Bone marrow (tissue), 2 donors: ENCODE measurements at regions not wholly inside any gene's neighbourhood (a gene's known extent, or its start where the extent isn't known, plus 50 kb on each side); places are given as distances from the start of the nearest gene placed in this dataset.
"Not testable (repeated sequence)": the region's sequence is repeated elsewhere in the genome, so short reads cannot be mapped to it uniquely, and the experiment has no call there.

Experiments used
- DNase-seq, 2 donors: peaks; one replicate each; lab custom pipeline; 2025; lab: John Stamatoyannopoulos, UW

- DNase-seq, result no peak
Observed at GRCh38 chr4:31187979-31188378, 467.8 kb downstream of the PCDH7 start.

- no peak for DNase-seq
Observed at GRCh38 chr4:31189938-31190337, 469.8 kb downstream of the PCDH7 start.

DNA sequence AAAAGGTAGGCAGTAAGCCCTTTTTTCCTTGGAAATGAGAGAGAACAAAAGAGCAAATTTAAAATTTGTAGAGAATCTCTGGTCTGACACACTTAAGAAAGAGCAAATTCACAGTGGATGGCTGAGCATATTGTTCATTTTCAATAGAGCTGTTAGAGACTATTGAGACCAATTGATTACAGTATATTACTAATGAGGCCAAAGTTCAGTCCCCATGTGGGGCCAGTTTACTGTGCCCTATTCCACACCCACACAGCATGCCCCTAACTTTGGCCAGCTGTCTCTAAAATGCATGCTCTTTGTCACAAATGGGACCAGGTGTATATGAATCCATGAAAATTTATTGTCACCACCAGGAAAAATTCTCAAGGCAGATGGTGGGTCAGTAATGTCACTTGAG lies 470.5 kb downstream of the PCDH7 start:
- DNase-seq, result no peak

GRCh38 chr4:31192341-31192740 lies 472.2 kb downstream of the PCDH7 start:
- DNase-seq, result no peak

GRCh38 chr4:31193521-31193920 lies 473.4 kb downstream of the PCDH7 start:
- DNase-seq, result no peak

DNA sequence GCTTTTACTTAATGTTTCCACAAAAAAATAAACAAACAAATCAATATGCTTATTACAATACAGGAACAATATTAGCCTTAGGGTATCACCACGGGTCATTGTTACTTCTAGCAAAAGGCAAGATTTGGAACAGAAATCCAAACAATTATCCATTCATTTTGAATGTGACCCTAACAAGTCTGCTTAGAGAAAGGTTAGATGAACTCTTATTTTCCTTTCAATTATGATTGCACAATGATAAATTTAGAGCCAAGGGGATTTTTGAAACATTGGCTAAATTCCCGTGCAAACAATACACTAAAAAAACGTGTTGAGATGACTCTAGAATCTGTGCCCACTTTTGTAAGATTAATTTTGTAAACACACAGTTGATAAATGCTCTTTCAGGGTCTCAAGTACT lies 474.7 kb downstream of the PCDH7 start:
- no peak for DNase-seq

DNA sequence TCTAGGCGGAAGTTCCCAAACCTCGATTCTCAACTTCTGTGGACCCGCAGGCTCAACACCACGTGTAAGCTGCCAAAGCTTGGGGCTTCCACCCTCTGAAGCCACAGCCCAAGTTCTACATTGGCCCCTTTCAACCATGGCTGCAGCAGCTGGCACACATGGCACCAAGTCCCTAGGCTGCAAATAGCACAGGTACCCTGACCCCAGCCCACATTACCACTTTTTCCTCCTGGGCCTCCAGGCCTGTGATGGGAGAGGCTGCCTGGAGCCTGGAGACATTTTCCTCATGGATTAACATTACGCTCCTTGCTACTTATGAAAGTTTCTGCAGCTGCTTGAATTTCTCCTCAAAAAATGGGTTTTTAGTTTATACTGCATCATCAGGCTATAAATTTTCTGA lies 479.5 kb downstream of the PCDH7 start:
- DNase-seq, result no peak

GRCh38 chr4:31202054-31202453 lies 481.9 kb downstream of the PCDH7 start:
- not testable (repeated sequence) for DNase-seq

DNA sequence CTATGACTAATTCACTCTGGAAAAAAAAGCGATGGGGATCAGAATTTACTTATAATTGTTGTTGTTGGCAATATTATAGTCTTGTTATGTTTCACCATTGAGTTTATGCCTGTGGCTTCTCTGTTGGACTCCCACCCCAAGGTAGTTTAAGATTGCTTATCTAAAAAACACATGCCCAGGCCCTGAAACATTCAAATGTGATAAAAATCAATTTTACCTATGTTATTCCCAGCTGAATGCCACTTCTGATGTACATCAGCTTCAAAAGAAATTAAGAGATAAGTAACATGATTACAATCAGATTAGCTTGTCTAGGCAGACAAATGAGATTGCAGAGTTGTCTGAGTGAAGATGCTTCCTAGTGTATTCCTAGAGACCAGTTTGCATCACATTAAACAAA lies 484.7 kb downstream of the PCDH7 start:
- DNase-seq, result no peak

GRCh38 chr4:31220921-31221320 lies 500.8 kb downstream of the PCDH7 start:
- no peak for DNase-seq

- no peak for DNase-seq
Observed at GRCh38 chr4:31228068-31228467, 507.9 kb downstream of the PCDH7 start.

DNA sequence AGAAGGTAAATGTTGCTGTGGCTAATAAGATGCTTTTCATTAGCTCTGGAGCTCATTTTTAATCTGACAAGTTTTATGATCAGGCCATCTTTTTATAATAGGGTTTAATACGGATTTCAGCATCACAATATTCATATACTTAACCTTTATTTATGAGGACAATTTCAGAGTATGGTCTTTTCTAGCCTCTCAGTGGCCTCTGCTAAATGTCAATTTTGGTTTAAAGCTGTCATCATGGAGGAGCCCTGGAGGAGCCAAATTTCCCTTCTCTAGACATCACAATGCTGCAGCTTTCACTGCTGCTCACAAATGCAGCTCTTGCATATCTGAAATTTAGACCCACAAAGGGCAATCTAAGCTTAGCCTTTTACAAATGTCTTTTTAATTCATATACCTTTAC lies 510.4 kb downstream of the PCDH7 start:
- DNase-seq, result no peak

DNA sequence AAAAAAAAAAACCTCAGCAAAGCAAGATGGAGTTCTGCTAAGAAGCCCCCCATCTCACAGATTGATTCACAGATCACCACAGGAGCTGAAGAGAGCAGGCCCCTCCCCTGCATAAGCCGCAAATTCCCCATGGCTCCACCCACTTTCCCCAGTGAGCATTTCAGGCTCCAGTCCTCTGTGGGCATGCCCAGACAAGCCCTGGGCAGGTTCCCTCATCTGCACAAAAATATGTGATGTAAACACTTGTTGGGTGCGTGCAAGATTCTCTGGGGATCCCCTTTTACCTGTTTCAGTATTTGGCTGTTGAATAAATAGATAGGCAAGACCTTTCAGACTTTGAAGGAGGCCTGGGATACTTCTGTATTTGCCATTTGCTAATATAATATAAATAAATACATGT lies 514.3 kb downstream of the PCDH7 start:
- no peak for DNase-seq

DNA sequence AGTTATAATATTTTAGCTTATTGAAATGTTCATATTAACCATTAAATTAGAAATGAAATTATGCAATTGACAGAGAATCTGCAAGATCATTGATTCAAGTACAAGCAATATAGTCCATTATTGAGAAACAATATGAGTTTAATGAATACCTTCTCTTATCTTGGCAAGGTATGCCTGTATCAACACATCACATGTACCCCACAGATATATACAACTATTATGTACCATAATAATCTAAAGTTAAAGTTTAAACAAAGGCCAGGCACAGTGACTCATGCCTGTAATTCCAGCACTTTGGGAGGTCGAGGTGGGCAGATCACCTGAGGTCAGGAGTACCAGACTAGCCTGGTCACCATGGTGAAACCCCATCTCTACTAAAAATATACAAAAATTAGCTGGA lies 514.7 kb downstream of the PCDH7 start:
- DNase-seq, result no peak

- DNase-seq, result no peak
Observed at GRCh38 chr4:31236020-31236638, 516.0 kb downstream of the PCDH7 start.

DNA sequence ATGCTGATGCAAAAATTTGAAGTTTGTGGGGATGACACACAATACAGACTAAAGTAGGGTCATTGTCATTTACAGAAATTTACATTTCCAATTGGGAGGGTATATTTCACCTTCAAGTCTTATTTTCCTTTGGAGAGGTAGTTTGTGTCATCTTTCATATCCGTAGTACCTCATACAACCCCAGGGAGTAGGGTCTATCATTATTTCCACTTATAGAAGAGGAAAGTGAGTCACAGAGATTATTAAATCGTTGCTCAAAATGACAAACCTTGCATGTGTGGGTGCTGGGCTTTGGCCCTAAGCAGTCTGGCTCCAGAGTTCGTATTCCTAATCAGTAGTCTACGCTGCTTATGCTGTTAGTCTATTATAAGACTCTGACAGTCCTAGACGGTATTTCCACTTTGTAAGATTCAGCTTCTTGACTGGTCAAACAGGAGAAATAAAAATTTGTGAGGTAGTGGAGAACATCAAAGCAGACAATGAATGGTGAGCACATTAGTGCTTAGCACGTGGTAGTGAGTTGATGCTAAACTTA lies 516.5 kb downstream of the PCDH7 start:
- no peak for DNase-seq

DNA sequence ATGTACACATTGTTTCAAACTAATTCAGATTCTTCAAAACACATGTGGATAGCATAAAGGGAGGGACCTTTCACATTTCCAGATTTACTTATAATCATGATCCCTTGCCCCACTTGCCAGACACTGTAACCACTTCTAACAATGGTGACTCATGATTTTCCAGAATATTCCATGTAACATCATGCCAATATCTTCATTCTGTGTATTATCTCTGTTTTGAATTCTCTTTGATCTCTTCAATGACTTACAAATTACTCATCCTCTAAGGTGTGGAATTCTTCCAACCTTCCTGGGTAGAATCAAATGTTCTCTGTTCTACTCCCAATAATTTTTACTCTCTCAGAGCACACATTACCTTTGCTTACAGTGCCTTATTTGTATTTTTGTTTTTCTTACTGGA lies 517.1 kb downstream of the PCDH7 start:
- DNase-seq, result no peak

GRCh38 chr4:31239886-31240285 lies 519.7 kb downstream of the PCDH7 start:
- no peak for DNase-seq

DNA sequence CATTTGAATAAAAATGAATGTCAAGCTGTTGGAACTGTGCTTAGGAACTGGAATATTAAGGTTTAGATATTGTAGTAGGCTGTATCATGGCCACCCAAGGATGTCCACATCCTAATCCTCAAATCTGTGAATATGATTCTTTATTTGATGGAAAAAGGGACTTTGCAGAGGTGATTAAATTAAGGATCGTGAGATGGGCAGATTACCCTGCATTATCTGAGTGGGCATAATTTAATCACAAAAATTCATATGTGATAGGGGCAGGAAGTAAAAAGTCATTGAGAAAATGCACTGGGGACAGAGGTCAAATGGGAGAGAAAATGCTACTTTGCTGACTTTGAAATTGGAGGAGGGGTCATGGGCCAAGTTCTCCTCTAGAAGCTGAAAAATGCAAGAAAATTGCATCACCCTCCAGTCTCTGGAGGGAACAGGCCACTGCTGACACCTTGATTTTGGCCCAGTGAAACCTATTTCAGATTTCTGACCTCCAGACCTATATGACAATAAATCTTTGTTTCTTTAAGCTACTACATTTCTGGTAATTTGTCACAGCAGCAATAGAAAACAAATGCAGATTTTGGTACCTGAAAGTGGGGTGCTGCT lies 521.4 kb downstream of the PCDH7 start:
- no peak for DNase-seq

- no peak for DNase-seq
Observed at GRCh38 chr4:31246856-31247255, 526.7 kb downstream of the PCDH7 start.

DNA sequence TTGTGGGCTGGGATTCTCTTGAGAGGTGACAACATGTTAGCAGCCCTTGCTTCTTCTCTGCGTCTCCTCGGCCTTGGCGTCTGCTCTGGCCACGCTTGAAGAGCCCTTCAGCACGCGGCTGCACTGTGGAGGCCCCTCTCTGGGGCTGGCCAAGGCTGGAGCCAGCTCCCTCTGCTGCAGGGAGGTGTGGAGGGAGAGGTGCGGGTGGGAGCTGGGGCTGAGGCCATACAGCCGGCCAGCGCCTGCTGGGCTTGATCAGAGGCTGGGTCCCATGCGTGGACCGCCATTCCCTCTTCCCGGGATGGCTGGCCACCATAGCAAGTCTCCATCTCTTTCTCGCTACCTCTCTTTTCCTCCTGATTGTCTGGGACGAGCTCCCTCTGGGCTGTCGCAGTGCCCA lies 539.0 kb downstream of the PCDH7 start:
- no peak for DNase-seq

DNA sequence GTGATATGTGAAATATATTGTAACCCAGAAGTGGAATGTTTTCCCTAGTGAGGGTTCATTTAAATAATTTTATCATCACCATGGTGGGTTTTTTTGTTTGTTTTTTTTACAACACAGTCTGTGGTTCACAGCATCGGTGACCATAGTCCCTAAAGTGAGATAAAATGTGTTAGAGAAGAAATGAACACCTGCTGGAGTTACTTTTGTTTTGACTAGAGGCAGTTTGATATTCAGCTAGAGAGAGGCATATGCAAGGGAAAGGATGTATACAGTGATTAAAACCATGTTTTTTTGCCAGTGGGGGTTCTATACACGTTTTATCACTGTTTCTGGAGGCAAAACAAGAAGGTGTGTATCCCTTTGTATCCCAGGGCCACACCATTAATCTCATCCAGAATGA lies 541.5 kb downstream of the PCDH7 start:
- no peak for DNase-seq

DNA sequence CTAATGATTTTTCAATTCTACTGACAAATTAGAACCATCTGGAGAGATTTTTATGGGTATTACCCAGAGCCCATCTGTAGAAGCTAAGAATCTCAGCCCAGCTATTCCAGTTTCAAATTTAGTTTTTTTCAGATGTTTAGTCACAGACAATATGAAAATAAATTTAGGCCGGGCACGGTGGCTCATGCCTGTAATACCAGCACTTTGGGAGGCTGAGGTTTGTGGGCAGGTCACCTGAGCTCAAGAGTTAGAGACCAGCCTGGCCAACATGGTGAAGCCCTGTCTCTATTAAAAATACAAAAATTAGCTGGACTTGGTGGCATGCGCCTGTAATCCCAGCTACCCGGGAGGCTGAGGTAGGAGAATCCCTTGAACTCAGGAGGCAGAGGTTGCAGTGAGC lies 545.9 kb downstream of the PCDH7 start:
- not testable (repeated sequence) for DNase-seq
